Nephron progenitor cell (in vitro differentiated cells): ENCODE measurements at regions not wholly inside any gene's neighbourhood (a gene's known extent, or its start where the extent isn't known, plus 50 kb on each side); places are given as distances from the start of the nearest gene placed in this dataset.

ENCODE experiments used
- DNase-seq: peaks from one replicate; pipeline ENCODE4 v3.0.0; 2021
- H3K27ac Mint-ChIP-seq: 2 replicates; pipeline ENCODE4 v1.8.0; 2021; ENCODE audit warnings: mild to moderate bottlenecking, moderate library complexity, mixed read lengths
- H3K27me3 Mint-ChIP-seq: 2 replicates; pipeline ENCODE4 v1.8.0; 2021; ENCODE audit warnings: mild to moderate bottlenecking, low read depth, mixed read lengths; ENCODE audit not compliant: poor library complexity
- H3K36me3 Mint-ChIP-seq: 2 replicates; pipeline ENCODE4 v1.8.0; 2021; ENCODE audit warnings: low read depth, mixed read lengths
- H3K4me1 Mint-ChIP-seq: 2 replicates; pipeline ENCODE4 v1.8.0; 2021; ENCODE audit warnings: mixed read lengths
- H3K4me3 Mint-ChIP-seq: 2 replicates; pipeline ENCODE4 v1.8.0; 2021; ENCODE audit warnings: mild to moderate bottlenecking, moderate library complexity, mixed read lengths
- H3K9me3 Mint-ChIP-seq: 2 replicates; pipeline ENCODE4 v1.8.0; 2021; ENCODE audit warnings: mild to moderate bottlenecking, moderate library complexity, mixed read lengths
- TF ChIP-seq, protein P1 (sequence below): fragments of 200-600 bp; sonication (generic); IDR thresholded peaks from 2 replicates; pipeline ENCODE4 v1.5.0; 2021; ENCODE audit warnings: antibody characterized with exemption

DNA sequence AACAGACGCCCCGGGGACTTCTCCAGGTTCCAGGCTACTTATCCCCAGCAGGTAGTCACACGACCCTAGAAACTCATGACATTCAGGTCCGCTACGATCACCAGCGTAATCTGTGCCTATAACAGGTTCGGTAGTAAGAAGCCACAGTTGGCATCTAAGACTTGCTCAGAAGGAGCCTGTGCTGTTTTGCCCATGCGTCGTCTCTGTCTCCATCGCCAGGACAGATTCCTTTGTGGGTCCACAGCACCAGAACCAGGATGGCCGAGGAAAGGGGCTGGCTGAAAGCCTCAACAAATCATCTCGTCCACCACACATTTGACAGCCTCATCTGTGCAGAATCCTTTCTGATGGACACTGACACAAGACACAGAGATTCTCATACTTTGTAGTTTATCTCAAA lies 319.5 kb upstream of the AGA start:
- no peak for DNase-seq
- TF ChIP-seq, protein P1, sequence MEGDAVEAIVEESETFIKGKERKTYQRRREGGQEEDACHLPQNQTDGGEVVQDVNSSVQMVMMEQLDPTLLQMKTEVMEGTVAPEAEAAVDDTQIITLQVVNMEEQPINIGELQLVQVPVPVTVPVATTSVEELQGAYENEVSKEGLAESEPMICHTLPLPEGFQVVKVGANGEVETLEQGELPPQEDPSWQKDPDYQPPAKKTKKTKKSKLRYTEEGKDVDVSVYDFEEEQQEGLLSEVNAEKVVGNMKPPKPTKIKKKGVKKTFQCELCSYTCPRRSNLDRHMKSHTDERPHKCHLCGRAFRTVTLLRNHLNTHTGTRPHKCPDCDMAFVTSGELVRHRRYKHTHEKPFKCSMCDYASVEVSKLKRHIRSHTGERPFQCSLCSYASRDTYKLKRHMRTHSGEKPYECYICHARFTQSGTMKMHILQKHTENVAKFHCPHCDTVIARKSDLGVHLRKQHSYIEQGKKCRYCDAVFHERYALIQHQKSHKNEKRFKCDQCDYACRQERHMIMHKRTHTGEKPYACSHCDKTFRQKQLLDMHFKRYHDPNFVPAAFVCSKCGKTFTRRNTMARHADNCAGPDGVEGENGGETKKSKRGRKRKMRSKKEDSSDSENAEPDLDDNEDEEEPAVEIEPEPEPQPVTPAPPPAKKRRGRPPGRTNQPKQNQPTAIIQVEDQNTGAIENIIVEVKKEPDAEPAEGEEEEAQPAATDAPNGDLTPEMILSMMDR: no peak
- Mint-ChIP-seq H3K27me3 (no peaks in the 10 kb centered on the region), H3K27ac (no peak overlapping the region), H3K4me1 (no peaks in the 10 kb centered on the region), H3K4me3 (no peak overlapping the region), H3K36me3 (no peaks in the 10 kb centered on the region), H3K9me3 (no peaks in the 10 kb centered on the region)

DNA sequence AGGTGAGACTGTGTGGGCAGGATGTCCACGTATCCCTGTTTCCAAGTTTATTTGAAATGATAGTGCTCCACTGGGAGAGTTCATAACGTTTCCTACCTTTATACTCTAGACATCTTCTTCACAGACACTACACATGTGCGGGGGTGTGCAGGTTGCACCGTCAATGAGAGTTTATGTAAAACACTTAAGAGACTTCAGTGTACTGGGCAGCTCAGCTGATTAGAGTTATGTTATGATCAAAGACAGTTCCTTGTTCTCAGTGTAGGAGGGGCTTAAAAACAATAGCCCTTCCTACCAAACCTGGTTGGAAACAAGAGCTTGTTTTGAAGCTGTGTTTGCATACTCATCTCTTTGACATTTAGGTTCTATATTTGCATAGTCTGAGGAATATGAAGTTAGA lies 326.9 kb upstream of the AGA start:
- no peak overlapping the region for H3K4me3 Mint-ChIP-seq
- no peak for DNase-seq
- H3K9me3 Mint-ChIP-seq: no peaks in the 10 kb centered on the region
- no peak overlapping the region for H3K27ac Mint-ChIP-seq
- H3K4me1 Mint-ChIP-seq: no peaks in the 10 kb centered on the region
- TF ChIP-seq, protein P1: no peak
- H3K27me3 Mint-ChIP-seq: no peaks in the 10 kb centered on the region
- no peaks in the 10 kb centered on the region for H3K36me3 Mint-ChIP-seq

DNA sequence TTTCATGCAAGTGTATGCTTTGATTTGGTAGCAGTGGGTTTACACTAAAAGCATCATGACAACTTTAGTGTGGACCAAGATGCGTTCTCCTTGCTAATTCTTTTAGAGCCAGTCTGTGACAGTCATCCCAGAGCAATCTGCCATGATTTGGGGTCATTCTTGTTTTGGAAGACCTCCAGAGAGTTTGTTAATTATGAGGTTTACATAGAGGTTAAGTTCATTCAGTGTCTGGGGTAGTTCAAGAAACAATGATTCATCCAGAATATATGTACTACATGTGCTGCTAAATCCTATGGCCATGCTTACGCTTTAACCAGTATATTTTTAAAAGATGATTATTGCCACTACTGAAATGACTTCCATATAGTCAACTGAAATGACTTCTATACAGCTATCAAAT lies 328.5 kb upstream of the AGA start:
- Mint-ChIP-seq H3K27ac (no peak overlapping the region), H3K4me1 (no peaks in the 10 kb centered on the region), H3K4me3 (no peak overlapping the region), H3K9me3 (no peaks in the 10 kb centered on the region), H3K27me3 (no peaks in the 10 kb centered on the region), H3K36me3 (no peaks in the 10 kb centered on the region)
- TF ChIP-seq, protein P1: no peak
- no peak for DNase-seq

DNA sequence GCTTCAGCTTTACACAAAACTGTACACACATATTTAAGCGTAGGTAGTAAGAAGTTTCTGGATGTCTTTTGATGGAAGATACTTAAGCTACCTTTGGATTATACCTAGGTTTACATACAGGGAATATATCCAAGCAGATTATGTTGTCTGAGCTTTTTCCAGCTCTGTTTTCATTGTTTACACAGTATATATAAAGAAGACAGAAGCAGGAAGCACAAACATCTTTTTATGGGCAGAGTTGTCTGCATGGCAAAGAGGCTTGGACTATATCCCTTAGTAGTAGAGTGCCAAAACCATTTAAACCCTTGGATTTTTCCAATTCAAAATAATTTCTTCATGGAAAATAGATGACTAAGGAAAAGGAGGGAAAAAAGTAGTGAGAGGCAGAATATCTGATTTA lies 329.4 kb upstream of the AGA start:
- H3K27ac Mint-ChIP-seq: no peak overlapping the region
- H3K9me3 Mint-ChIP-seq: no peaks in the 10 kb centered on the region
- TF ChIP-seq, protein P1: no peak

DNA sequence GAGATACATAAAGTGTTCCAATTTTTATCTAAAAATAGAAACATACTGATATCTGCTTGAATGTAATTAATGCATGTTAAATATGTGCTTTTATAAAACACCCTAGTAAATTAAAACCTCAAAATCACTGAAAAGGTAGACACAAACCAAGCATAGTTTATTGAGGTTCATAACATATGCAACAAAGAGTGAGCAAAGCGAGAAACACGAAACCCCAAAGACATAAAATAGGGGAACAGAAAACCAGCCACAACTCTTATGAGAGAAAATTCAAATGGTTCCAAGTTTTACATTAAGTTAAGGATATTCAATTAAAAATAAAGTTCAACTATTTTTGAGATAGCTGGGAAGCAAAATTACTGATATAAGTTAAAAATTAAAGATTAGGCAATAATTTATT lies 336.4 kb upstream of the AGA start:
- no peak overlapping the region for H3K27ac Mint-ChIP-seq
- no peak overlapping the region for H3K4me3 Mint-ChIP-seq
- peaks cover 3% of the 10 kb centered on the region for H3K27me3 Mint-ChIP-seq
- DNase-seq: no peak
- TF ChIP-seq, protein P1: no peak
- H3K36me3 Mint-ChIP-seq: no peaks in the 10 kb centered on the region
- no peaks in the 10 kb centered on the region for H3K4me1 Mint-ChIP-seq
- H3K9me3 Mint-ChIP-seq: peaks cover 11% of the 10 kb centered on the region

More for the DNA sequence above, 329.4 kb upstream of the AGA start:
- no peak overlapping the region for H3K4me3 Mint-ChIP-seq
- H3K4me1 Mint-ChIP-seq: no peaks in the 10 kb centered on the region
- no peak for DNase-seq
- no peaks in the 10 kb centered on the region for H3K36me3 Mint-ChIP-seq
- no peaks in the 10 kb centered on the region for H3K27me3 Mint-ChIP-seq

DNA sequence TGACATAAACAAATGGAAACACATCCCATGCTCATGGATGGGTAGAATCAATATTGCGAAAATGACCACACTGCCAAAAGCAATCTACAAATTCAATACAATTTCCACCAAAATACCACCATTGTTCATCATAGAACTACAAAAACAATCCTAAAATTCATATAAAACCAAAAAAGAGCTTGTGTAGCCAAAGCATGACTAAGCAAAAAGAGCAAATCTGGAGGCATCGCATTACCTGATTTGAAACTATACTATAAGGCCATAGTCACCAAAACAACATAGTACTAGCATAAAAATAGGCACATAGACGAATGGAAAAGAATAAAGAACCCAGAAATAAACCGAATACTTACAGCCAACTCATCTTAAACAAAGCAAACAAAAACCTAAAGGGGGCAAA lies 342.8 kb upstream of the AGA start:
- Mint-ChIP-seq H3K4me1 (peaks cover 13% of the 10 kb centered on the region), H3K4me3 (no peak overlapping the region), H3K27ac (no peak overlapping the region), H3K27me3 (no peaks in the 10 kb centered on the region), H3K36me3 (no peaks in the 10 kb centered on the region), H3K9me3 (peaks cover 11% of the 10 kb centered on the region)
- TF ChIP-seq, protein P1: no peak
- DNase-seq: no peak
